Testis (tissue), 2 donors: ENCODE measurements at regions not wholly inside any gene's neighbourhood (a gene's known extent, or its start where the extent isn't known, plus 50 kb on each side); places are given as distances from the start of the nearest gene placed in this dataset.

ENCODE experiments used
- CTCF ChIP-seq, 3 experiments: fragments of 450-650 bp in 2 of 3; fragments of 200-600 bp in 1 of 3; sonication (generic) in 1 of 3; IDR thresholded peaks; one replicate each; pipeline ENCODE4 v1.5.1; 2016 to 2019; ENCODE audit warnings: antibody characterized with exemption in 3 of 3, mild to moderate bottlenecking in 2 of 3, moderate library complexity in 1 of 3
- POLR2A ChIP-seq: fragments of 450-650 bp; IDR thresholded peaks from one replicate; pipeline ENCODE4 v1.6.1; 2017; ENCODE audit warnings: antibody characterized with exemption, mild to moderate bottlenecking, moderate library complexity

DNA sequence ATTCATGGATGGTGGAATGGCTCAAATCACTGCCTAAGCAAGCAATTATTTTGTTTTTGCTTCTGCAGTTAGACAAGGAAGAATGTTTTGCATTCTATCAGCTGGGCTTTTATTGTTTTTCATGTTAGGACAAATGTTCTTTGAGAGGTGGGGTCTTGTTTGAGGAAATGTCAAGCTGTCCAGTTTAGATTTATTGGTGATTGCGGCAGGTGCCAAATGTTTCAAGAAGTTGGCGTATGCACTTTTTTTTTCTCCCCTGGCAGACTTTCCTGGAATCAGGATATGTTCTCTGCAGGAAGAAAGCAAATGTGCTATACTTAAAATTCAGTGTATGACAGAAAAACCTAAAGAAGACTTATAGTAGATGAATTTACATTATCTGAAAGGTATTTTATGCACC lies 81.0 kb upstream of the JAG1 start:
- no peak for TF ChIP-seq POLR2A
- no peak for TF ChIP-seq CTCF (IDR thresholded peaks at IDR 0.05)
